ENCODE measurements at regions not wholly inside any gene's neighbourhood (a gene's known extent, or its start where the extent isn't known, plus 50 kb on each side); places are given as distances from the start of the nearest gene placed in this dataset.
A peak's percentile ranks its signal among the peaks of the same experiment; 100 is the strongest.

DNA sequence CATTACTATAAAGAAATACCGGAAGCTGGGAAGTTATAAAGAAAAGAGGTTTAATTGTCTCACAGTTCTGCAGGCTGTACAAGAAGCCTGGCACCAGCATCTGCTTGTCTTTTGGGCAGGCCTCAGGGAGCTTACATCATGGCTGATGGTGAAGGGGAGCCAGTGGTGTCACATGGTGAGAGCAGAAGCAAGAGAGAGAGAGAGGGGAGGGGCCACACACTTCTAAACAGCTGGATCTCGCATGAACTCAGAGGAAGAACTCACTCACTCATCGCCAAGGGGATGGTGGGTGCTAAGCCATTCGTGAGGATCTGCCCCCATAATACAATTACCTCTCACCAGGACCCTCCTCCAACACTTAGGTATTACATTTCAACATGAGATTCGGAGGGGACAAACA lies 51.8 kb upstream of the ANKRD34C start:
- no peak for DNase-seq

DNA sequence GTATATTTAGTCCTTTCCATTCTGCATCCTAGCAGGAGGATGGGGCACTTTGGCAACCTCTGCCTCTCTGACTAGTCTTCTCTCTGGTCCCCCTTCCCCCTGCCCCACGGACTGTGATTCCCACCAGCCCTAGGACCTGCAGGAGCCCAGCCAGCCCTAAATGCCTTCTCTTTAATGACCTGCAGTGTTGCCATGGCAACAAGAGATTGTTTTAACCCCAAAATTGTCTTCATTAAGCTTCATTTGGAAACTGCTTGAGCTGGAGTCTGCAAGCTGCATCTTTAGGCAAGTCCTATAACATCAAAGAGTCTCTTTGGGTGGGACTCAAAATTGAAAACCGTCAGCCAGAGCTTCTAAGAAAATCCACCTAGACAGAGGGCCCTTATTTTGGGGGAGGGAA lies 59.7 kb upstream of the ANKRD34C start:
- no peak for DNase-seq

DNA sequence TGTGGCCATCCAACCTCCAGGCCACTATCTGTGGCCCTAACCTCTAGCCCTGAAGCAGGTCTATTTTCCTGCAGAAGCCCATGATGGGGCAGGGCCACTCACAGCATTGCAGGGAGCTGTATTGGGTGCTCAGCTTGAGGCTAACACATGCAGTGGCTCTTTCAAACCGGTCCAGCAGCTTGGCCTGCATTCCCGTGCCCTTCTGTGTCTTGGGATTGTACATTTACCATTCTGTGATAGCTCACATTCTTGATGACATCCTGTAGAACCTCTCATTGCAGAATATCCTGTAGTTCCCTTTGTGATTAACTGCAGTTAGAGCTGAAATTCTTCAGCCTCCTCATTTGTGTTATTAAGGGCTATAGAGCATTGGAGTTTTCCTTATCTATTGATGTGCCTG lies 60.8 kb upstream of the ANKRD34C start:
- no peak for DNase-seq

DNA sequence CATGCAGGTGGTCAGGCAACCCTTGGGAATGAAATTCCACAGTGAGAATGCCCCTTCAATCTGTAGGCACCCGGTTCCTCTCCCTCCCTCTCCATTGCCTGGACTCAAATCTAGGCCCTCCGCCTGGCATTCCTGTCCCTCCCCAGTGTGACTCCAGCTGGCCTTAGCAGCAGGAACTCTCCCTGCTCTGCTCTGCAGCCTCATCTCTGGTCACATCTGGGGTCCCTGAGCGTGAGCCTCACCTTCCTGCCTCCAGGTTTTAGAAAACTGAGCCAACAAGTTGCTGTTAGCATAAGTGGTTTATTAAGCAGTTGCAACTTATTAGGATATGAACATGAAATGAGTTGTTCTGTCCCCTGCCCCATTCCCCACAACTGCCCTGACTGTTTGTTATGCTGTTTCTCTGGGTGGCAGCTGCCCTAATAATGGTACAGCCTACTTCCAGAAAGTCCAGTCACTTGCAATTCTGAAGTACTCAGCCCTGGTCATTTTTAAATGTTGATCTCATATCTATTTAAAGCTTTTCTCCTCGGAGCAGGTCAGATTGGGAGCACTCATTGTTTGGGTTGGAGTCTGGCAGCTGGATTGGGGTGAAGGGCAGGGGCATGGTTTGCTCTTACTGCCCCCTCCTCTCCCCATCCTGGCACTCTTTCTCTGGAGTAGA lies 63.0 kb upstream of the ANKRD34C start:
- no peak for DNase-seq

DNA sequence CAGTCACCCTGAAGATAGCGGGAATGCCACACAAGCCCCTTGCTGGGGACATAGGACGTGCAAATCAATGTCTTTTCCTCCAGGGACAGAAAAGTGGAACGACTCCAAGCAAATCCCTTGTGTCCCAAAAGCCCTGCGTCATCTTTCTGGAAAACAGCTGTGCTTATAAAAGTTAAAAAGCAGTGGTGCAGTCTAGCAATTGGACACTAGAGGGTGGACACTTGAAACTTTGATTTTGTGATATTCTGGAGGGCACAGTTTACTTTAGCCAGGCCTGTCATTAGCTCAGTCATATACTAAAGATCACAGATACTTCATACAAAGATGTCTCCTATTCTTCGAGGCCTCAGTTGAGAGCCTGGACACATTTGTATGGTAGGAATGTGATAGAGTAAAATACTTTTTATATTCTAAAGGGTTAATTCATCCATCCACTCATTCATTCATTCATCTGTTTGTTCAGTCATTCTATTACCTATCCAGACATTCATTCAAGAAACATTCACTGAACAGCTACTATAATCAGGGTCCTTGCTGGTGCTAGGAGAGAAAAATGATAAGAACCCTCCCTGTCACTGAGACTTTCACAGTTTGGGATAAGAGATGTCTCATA lies 63.8 kb upstream of the ANKRD34C start:
- no peak for DNase-seq

DNA sequence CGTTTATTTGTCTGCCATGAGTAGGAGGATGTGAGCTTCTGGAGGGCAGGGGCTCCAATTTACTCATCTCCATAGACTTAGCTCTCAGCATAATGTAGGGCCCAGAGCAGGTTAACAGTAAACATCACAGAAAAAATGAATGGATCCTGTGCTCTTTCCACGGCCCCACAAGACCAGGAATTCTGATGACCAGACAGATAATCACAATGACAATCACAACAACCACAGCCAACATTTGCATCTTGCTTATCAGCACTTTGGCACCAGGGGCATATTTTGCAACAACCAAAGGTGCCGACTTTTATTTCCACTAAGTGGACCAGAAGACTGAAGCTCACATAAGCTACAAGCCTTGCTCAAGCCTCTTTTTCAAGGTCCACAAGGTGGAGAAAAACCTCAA lies 68.9 kb upstream of the ANKRD34C start:
- no peak for DNase-seq

DNA sequence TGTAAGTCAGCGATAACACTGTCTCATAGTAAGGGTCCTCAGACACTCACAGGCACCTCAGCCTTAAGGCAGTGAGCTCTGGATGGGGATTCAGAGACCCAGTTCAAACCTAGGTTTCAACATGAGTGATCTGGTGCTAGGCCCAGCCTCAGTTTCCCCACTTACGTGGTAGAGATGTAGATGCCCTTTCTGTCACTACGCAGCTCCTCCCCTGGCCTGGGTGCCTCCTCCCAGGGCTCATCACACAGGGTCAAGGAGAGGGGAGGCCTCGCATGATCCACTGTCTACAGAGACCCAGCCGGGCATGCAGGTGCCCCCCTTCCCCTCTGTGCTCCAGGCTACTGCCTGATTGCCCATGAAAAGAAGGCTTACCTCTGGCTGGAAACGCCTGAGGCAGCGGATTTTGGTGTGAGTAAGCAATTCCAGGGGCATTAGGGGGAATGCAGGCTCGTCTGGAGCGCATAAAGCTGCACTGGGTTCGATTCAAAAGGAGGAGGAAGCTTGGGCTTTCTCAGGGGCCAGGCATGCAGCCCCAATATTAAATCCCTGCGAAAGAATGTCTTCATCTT lies 69.8 kb upstream of the ANKRD34C start:
- DNase-seq: no peak

DNA sequence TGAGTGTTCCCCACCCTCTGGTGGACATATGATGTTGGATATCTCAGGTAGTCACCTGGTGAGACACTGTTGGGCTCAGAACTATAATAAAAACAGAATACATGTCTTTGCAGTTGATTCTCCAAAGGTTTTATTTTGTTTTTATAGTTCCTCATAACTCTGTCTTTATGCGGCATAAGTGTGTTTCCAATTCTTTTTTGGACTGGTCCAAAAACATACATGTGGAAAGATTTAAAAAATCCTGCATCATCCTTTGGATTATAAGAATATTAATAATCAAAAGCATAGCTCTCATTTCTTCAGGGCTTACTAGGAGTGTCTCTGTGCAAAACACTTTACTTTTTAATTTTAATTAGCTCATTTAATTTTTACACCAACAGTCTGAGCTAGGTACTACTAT lies 71.0 kb upstream of the ANKRD34C start:
- DNase-seq: no peak

DNA sequence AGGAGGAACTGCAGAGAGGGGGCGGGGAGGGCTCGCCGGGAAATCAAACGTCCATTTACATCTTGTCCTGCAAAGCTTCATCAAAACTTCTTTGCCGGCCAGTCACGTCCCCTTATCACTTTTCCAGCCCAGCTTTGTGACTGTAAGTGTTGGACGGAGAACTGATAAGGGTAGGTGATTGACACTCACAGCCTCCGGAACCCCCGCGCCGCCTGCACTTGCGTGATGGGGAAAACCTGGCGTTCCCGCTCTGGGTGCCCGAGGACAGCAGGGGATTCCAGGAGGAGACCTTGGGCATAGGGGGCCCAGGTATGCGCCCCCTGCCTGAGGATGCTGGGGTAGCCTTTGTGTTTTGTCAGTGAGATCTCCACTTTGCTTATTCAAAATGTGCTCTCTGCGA lies 72.8 kb upstream of the ANKRD34C start:
- DNase-seq: no peak

DNA sequence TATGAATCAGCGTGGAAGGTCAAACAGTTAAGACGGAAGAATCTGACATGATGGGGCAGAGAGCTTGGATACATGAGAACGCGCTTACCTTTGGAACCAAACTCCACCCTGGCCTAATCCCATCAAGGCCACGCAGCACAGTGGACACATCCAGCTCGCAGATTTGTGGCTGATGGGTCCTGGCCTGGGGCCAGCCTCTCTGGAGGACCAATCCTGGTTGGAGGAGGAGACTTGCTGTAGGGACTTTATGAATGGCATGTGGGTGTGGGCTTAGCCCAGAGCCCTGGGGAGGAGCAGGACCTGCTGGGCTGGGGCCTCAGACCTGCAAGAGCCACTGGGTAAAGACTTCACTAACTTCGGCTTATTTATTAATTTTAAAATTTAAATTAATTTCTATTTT lies 73.4 kb upstream of the ANKRD34C start:
- no peak for DNase-seq

DNA sequence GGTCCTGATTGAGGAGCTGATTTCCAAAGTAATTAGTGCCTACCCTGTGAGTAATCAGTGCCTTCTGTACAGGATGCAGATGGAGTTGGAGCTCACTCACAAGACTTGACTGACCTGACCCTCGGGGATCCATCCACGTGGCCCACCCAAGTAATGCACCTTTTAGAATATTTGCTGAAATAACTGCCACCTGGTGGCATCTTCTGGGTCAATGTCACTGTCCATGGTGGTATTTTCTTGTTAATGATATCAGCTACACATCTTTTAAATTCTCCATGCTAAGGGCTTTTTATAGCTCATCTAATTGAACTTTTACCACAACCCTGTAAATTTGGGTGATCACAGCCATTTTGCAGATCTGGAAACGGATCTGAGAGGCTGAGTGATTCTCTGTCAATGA lies 74.3 kb upstream of the ANKRD34C start:
- no peak for DNase-seq

DNA sequence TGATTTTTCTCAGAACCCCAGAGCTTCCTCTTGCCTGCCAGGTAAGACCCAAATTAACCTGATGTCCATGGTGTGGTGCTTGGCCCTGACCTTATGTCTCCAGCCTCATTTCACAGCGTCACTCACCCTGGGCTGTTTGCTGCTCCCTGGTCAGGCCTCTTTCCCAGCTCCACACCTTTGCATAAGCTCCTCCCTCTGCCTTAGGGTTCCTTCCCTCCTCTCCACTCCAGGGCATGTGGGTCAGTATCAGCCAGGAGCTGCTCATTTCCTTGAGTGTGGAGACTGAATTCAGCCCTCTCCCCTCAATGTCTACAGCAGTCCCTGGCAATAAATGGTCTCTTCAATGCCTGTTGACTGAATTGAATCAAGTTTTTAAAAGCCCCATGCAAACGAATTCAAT lies 75.6 kb upstream of the ANKRD34C start:
- no peak for DNase-seq

DNA sequence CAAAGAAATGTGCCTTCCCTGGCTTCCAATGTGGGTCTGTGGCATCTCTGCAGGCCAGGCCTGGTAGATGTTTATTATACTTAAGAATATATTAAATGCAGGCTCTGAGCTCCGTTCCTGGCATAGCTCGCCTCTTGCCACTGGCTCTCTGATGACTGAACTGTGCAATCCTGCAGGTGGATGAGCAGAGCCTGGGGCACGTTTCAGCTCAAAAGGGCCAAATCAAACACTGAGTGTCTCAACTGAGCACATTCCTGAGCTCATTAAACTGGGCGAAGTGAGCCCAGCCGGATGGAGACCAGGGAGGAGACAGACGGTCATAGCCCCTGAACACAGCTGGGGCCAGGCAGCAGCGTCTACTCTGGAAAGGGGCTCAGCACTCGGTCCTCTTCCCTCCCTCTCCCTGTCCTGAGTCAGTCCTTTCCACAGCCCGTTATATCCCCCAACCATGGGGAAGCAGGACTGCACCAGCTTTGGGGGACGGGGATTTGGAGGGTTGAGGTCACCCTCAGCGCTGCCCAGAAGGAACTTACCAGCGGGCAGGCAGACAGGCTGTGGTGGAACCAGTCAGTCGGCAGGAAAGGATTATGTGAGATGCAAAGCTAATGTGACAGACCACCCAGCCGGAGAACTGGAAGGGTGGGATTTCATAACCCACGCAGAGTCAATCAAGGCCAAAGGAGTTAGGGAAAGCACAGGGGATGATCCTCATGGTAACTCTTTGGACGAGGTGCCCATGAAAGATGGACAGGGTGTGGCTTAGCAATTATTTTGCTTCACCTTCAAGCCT lies 77.4 kb upstream of the ANKRD34C start:
- DNase-seq: no peak

DNA sequence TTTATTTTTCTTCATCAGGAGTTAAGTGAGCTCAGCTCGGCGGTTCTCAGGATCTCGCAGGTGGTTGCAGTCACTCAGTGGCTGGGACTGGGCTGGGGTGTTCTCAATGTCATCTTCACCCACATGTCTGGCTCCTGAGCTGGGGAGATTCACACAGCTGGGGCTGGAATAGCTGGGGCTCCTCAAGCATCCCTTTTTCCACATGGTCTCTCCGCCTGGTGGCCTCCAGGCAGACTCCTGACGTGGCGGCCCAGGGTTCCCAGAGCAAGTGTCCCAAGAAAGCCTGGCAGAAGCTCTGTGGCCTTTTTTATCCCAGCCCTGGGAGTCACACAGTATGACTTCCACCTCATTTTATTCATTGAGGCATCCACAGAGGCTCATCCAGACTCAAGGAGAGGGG lies 84.1 kb upstream of the ANKRD34C start:
- DNase-seq: no peak

DNA sequence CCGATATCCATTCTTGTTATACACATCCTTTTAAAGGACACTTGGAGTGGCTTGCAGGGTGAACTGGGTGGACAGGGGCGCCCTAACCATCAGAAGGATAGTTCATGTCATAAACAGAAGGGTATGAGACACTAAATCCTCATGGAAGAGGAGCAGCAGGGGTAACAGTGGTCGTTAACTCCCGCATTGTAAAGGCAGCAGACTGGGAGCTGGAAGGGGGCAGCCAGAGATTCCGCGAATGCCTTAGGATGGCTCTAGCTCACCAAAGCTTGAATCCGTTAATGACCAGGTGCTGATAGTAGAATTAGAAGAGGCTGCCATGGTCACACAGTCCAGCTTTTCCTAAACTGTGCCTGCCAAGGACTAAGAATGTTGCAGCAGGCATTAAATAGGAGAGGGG lies 85.2 kb upstream of the ANKRD34C start:
- DNase-seq: no peak

DNA sequence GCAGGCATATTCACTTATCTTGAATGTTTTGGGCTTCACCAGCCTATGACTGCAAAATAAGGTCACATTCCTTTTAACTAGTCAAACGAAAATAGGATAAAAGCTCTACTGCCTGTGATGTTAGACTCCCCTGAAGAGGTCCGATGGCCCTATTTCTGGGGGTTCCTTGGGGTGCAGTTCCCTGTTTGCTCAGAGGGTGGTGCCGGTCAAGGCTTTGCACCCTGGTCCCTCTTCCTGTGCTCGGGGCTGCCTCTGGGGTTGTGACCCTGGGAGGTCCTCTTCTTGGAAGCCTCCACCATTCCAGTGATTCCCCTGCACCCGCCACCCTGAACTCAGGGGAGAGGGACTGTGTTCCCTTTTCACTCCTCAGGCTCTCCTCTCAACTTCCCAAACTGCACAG lies 86.7 kb upstream of the ANKRD34C start:
- no peak for DNase-seq

DNA sequence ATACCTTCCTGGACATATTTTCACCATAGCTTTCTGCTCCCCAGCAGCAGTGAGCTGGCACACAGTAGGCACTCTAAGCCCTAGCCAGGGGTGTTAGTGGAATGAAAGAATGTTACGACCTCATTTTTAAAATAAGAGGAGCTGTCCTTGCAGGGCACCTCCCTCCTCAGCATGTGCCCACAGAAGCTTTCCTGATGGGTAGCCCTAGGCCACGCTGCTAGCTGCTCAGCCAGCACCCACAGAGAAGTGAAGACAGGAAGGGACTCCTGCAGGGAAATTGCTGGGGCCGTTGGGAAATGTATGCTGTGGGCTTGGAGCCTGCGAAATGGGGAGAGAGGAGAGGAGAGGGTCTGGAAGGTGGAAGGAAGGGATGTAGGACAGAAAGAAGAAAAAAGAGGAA lies 87.3 kb upstream of the ANKRD34C start:
- DNase-seq: no peak

DNA sequence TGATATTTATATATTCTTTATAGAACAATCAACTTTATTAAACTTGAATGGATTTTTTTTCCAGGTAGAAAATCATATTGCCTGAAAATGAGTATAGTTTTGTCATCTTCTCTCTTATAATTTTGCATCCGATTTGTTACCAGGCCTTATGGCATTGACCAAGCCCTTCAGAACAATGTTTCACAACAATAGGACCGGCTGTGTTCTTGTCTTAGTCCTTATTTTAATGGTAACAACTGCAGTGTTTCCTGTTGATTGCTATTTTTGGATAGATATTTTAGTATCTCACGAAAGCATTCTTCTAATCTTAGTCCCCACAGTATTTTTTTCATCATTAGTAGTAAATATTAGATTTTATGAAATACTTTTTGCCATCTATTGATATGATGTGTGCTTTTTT lies 88.1 kb upstream of the ANKRD34C start:
- no peak for DNase-seq

DNA sequence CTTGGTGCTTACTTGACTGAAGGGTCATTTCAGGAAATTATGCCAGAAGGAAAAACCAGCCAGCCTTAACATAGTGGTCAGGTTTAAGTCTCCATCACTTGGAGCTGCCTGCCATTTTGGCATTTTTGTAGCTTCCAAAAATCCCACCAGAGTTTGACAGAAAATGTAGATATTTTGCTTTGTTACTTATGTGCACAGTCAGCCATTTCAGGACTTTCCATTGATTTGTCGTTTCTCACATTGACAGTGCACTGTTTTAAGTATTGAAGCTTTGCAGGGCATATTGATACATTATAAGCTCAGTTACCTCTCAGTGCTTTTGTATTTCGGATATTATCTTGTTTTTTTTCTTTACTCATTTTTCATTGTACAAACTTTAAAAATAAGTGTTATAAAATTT lies 89.0 kb upstream of the ANKRD34C start:
- DNase-seq: no peak

DNA sequence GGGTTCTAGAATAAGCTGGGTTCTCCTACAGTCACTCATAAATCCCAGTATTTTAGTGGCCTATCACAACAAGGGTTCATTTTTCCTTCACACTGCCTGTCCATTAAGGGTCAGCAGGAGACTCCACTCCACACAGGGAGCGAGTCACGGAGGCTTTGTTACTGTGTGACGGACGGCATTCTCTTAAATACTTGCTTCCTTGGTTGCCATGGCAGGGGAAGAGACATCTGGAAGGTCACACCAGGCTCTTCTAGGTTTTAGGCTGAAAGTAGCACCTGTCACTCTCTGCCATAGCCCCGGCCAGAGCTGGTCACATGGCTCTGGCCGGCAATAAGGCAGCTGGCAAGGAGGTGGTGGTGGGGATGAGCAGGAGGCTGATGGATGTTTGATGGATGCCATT lies 89.4 kb upstream of the ANKRD34C start:
- DNase-seq: no peak

DNA sequence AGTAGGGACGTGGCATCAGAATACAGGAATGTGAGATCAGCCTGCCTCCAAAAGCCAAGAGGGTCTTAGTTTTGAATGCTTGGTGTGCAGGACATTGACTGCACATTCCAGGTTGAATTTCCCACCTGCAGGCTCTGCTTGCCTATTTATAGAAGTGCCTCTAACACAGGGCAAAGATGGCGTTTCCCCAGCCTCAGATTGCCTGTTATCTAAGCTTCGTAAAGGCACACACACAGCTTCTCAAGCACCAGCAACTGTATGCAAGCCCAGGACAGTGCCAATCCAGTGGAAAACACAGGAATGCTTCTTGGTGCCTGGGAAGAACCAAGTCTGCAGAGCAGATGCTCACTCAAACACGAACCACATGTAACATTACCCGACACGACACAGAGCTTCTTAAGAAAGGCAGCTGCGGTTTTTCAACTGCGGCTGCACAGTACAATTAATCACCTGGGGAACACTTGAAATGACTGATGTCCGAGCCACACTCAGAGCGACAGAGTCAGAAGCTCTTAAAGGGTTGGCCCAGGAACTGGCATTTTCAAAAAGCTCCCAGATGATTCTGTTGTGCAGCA lies 90.0 kb upstream of the ANKRD34C start:
- peak; percentile 75 for DNase-seq

DNA sequence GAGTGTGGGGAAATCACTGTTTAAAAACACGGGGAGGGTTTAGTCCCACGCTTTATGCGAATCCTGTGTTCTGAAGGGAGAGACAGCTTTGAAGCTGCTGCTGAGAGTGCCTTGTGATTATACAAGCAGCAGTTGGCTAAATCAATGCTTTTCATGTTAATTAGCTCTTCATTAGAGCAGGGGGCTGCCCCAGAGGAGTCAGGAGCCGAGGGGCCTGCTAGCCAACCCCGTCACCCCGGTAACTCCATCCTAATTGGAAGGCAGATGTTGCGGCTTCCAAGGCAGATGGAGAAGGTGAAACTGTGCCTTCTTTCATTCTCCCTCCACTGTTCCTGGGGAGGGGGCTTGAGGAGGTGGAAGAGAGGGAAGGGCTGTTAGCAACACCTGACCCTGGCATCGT lies 92.4 kb upstream of the ANKRD34C start:
- no peak for DNase-seq

DNA sequence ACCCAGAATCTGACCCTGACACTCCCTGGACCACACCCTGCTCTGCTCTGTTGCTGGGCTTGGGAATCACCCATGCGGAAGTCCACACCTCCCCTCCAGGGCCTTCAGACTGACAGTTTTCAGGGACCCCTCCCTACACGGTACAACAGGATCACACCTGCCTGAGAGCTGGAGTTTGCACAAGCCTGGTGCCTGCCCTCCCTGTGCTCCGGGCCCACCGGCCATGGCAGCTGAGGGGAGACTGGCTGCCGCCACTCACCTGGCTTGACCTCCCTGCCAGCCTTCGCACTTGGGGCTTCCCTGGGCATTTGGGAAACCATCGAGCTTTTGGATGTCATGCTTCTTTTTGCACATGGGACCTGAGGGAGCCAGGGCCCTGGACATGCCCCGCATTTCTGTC lies 95.9 kb upstream of the ANKRD34C start:
- no peak for DNase-seq

DNA sequence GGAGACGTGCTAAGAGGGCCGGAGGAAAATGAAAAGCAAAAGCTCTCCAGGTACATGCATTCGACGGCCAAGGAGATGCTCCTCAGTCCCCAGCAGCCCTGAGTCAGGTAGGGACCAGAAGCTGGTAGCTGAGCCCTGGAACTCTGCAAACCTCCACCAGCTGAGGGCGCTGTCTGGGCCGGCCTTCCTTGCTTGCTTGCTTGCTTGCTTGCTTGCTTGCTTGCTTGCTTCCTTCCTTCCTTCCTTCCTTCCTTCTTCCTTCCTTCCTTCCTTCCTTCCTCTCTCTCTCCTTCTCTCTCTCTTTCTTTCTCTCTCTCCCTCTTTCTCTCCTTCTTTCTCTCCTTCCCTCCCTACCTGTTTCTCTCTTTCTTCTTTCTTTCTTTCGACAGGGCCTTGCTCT lies 94.6 kb upstream of the RASGRF1 start:
- no peak for DNase-seq

Measured in NCI-H187 treated with DMSO at 0.1 percent for 48 hours (cell line).